ENCODE measurements at regions not wholly inside any gene's neighbourhood (a gene's known extent, or its start where the extent isn't known, plus 50 kb on each side); places are given as distances from the start of the nearest gene placed in this dataset.
A peak's percentile ranks its signal among the peaks of the same experiment; 100 is the strongest.

DNA sequence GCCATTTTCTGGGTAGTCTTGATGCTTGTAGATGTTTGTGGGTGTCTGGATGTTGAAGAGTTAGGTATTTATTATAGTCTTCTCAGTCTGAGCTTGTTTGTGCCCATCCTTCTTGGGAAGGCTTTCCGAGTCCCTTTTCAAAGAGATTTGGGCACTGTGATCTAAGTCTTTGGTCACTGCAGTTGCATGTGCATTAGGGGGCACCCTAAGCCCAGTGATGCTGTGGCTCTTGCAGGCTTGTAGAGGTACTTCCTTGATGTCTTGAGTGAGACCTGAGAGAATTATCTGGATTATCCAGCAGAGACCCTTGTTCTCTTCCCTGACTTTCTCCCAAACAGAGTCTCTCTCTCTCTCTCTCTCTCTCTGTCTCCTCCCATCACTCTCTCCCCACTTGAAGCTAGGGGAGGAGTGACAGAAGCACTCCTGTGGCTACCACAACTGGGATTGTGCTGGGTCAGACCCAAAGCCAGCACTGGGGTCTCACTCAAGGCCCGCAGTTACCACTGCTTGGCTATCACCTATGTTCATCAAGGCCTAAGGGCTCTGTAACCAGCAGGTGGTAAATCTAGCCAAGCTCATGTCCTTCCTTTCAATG is 68.5 kb downstream of the TMCO5A start:
- H3K4me3 ChIP-seq (ENCODE audit: low read depth, low read length): no peak overlapping the region
- TF ChIP-seq, protein P1, sequence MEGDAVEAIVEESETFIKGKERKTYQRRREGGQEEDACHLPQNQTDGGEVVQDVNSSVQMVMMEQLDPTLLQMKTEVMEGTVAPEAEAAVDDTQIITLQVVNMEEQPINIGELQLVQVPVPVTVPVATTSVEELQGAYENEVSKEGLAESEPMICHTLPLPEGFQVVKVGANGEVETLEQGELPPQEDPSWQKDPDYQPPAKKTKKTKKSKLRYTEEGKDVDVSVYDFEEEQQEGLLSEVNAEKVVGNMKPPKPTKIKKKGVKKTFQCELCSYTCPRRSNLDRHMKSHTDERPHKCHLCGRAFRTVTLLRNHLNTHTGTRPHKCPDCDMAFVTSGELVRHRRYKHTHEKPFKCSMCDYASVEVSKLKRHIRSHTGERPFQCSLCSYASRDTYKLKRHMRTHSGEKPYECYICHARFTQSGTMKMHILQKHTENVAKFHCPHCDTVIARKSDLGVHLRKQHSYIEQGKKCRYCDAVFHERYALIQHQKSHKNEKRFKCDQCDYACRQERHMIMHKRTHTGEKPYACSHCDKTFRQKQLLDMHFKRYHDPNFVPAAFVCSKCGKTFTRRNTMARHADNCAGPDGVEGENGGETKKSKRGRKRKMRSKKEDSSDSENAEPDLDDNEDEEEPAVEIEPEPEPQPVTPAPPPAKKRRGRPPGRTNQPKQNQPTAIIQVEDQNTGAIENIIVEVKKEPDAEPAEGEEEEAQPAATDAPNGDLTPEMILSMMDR (conservative IDR thresholded peaks at IDR 0.05; ENCODE audit: low read depth, low read length): peak; percentile 95
- DNase-seq (ENCODE audit: low read depth): peak; percentile 26

DNA sequence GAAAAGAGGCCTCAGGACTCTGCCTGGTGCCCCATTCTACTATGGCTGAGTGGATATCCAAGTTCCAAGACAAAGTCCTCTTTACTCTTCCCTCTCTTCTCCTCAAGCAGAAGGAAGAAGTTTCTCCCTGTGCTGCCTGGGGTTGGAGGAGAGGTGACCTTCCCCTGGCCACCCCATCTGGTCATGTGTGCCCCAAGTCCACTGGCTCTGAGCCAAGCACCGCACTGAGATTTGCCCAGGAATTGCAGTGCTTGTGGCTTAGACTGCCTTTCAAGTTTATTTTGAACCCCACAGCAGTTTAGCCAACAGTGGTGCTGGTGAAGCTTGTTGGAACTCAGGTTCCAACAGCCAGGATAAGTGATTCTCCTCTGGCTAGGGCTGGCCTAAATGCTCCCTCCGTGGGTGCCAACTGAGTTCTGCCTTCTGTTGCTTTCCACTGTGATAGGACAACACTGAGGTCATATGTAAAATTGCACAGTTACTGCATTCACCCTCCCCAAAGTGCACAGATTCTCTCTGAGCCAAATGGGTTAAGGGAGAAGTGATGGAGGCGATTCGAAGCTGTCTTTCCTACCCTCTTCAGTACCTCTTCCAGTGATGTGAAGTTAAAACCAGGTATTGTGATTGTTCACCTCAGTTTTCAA is 69.9 kb downstream of the TMCO5A start:
- TF ChIP-seq, protein P1 (conservative IDR thresholded peaks at IDR 0.05; ENCODE audit: low read depth, low read length): no peak
- no peak for DNase-seq (ENCODE audit: low read depth)
- H3K4me3 ChIP-seq (ENCODE audit: low read depth, low read length): no peak overlapping the region

DNA sequence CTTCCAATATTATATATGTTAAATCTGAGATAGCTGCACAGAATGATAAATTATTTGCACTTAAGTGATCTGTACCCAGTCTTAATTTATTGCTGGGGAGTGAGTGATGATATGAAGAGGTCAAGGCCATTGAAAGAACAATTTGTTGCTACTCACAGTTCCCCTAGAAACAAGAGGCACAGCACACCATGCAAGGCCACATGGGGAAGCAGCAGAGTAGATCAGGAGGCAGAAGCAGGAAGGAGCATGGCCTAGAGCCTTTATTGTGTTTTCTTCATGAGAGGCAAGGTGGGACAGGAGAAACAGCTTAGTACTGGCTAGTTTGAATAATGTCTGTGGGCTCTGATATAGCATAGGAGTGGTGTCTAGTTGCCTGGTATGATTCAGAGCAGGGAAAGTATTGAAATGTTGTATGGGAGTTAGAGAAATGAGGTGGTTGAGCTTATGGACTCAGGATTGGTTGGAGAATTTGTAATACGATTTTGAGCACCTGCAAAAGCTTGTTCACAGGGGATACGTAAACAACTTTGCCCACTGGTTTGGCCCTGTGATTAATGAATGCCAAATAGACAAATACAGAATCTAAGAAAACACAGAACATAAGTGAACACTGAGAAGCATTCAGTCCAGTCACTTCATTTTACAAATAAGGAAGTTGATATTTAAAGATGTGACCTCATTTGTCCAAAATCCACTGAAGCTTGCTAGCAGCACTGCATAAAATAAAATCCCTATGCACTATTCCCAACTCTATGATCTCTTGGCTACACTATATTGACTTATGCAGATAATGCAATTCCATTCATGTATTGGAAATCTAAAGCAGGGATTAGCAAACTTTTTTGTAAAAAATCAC is 71.7 kb downstream of the TMCO5A start:
- DNase-seq (ENCODE audit: low read depth): no peak
- TF ChIP-seq, protein P1 (conservative IDR thresholded peaks at IDR 0.05; ENCODE audit: low read depth, low read length): no peak

DNA sequence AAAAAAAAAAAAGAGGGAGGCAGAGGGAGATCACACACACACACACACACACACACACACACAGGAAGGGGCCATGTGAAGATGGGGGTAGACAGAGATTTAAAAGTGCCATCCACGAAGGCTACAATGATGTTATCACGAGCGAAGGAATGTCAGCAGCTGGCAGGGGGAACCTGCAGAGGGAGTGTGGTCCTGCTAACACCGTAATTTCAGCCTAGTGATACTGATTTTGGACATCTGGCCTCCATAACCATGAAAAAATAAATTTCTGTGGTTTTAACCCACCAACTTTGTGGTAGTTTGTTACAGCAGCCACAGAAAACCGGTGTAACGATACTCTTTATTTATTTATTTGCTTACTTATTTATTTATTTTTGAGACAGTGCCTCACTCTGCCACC is 76.0 kb downstream of the TMCO5A start:
- DNase-seq (ENCODE audit: low read depth): no peak
- no peak overlapping the region for H3K4me3 ChIP-seq (ENCODE audit: low read depth, low read length)
- TF ChIP-seq, protein P1 (conservative IDR thresholded peaks at IDR 0.05; ENCODE audit: low read depth, low read length): no peak

More for the DNA sequence above, 71.7 kb downstream of the TMCO5A start:
- no peak overlapping the region for H3K4me3 ChIP-seq (ENCODE audit: low read depth, low read length)

DNA sequence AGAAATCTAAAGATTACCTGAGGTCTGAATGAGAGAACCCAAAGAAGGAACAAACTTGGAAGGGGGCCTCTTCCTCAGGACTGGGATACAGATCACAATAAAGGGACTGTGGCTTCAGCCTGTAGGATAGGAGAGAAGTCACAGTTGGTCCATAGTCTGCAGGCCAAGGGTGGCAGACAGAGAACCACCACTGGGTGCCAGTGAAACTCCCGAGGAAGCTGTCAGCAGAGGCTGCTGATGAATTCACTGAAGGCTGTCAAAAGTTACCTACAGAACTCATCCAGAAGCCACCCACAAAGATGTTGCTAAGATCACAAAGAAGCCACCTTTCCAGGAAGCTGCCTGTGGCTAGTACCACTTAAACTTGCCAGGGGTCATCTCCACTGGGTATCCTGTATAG is 78.5 kb downstream of the TMCO5A start:
- TF ChIP-seq, protein P1 (conservative IDR thresholded peaks at IDR 0.05; ENCODE audit: low read depth, low read length): peak; percentile 36
- H3K4me3 ChIP-seq (ENCODE audit: low read depth, low read length): no peak overlapping the region
- no peak for DNase-seq (ENCODE audit: low read depth)

DNA sequence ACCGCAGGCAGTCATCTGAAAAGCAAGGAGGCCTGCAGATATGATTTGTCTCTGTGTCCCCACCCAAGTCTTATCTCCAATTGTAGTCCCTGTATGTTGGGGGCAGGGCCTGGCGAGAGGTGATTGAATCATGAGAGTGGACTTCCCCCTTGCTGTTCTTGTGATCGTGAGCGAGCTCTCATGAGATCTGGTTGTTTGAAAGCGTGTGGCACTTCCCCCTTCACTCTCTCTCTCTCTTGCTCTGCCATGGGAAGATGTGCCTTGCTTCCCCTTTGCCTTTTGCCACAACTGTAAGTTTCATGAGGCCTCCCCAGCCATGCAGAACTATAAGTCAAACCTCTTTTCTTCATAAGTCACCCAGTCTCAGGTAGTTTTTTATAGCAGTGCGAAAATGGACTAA is 83.3 kb downstream of the TMCO5A start:
- TF ChIP-seq, protein P1 (conservative IDR thresholded peaks at IDR 0.05; ENCODE audit: low read depth, low read length): no peak
- no peak overlapping the region for H3K4me3 ChIP-seq (ENCODE audit: low read depth, low read length)

More for the DNA sequence above, 83.3 kb downstream of the TMCO5A start:
- no peak for DNase-seq (ENCODE audit: low read depth)

All from epithelial cell of proximal tubule (primary cell).